NCI-H69 (cell line): ENCODE measurements at regions not wholly inside any gene's neighbourhood (a gene's known extent, or its start where the extent isn't known, plus 50 kb on each side); places are given as distances from the start of the nearest gene placed in this dataset.
"Not testable (repeated sequence)": the region's sequence is repeated elsewhere in the genome, so short reads cannot be mapped to it uniquely, and the experiment has no call there.

Experiments
- DNase-seq: peaks from one replicate; lab custom pipeline; 2025; lab: John Stamatoyannopoulos, UW

DNA sequence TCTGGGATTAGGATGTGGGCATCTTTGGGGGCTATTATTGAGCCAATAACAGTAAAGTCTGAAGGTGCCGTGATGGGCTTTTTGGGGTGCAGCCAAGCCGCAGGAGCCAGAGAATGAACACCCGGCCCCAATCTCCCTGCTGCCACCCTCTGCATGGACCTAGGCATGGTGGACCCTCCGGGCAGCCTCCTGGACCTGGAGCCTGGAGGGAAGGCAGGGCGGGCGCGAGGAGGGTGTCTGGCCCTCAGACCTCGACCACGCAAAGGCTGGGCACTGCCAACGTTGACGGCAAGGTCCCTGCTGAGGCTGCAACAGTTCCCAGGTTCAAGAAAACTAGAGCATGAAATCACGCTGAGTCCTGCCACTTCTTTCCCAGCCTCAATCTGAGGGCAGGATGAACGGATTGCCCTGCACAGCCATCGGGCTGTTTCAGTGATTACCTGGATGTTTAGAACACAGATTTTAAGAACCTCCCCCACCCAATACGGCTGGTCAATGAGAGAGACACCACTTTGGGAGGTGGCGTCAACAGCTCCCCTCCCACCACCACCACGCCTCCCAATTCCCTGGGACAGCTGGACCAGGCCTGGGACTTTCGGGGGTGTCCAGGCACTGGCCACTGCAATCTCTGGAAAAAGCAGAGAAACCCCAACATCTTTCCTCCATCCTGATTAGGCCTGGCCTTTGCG lies 147.4 kb downstream of the NPIPB11 start:
- DNase-seq = not testable (repeated sequence)

DNA sequence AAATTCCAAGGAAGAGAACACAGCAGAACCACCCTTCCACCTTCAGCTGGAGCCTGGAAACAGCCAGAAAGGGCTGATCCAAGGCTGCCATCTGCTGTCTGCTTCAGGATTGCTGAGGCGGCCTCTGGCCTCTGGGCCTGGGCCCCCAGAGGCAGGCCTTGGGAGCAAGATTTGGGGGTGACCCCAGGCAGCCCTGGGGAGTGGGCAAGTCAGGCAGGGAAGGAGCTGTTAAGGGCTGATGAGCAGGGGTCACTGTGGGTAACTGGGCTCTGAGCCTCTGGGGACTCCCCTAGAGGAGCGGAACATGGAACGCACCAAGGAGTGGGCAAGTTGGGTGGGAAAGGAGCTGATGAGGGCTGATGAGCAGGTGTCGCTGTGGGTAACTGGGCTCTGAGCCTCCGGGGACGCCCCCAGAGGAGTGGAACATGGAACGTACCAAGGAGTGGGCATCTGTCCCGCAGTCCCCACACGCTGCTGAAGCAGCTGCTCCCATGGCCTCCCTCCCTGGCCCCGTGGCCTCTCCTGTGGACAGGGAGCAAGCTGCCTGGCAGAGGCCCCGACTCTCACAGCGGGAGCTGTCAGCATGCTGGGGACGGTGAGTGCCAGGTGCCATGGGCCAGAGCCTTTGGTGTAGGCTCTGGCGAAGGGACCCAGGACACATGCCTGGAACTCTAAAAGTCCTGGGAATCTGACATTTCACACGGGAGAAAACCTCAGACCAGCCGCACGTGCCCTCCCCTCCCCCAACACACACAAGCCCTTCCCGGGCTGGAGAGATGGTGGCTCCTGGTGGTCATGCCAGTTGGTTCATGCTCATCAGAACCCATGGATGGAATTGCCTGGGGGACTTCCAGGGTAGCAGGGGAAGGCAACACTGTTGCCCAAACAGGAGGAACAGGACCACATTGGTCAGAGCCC lies 148.8 kb downstream of the NPIPB11 start:
- DNase-seq = not testable (repeated sequence)

DNA sequence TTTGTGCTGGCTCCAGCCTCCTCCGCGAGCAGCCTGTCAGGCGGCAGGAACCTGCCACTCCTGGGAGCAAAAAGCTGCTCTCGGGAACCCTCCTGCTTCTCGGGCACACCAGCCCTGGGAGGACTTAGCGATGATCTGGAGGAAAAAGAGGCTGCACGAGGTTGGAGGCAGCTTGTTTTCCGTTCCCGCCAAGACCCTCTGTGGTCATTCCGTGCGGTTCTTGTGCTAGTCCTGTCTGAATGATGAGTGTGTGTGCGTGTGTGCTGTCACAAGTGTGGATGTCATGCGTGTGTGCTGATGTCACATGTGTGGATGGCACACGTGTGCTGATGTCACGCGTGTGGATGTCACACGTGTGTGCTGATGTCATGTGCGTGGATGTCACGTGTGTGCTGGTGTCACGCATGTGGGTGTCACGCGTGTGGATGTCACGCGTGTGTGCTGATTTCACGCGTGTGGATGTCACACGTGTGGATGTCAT lies 150.0 kb downstream of the NPIPB11 start:
- no peak for DNase-seq

DNA sequence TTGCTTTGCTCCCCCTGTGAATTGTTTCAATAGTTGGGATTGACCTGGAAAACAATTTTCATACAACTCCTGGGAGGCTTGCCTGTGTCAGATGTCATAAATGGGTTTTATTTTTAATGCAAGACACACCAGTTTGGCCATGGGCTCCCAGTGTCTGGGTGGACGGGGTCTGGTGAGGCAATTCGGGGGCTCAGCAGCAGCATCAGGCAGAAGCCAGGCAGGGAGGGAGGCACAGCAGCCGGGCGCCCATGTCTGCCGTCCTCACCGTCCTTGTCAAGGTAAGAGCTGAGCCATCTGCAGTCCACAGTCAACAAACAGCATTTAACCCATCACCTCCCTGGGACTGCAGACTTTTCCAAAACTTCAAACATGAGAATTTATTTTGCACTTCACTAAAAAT lies 150.6 kb downstream of the NPIPB11 start:
- not testable (repeated sequence) for DNase-seq

DNA sequence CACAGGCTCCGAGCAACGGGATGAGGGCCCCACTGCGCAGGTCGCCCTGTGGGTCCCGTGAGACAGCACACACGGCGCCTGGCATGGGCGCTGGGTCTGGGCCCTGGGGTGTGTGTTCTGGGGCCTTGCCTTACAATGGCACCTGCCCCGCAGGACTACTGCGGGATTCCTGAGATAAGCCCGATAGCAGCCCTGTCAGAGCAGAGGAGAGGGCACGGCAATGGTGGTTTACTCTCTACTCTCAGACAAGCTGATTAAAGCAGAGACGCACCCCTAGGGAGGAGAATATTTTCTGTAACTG lies 151.1 kb downstream of the NPIPB11 start:
- DNase-seq = not testable (repeated sequence)

DNA sequence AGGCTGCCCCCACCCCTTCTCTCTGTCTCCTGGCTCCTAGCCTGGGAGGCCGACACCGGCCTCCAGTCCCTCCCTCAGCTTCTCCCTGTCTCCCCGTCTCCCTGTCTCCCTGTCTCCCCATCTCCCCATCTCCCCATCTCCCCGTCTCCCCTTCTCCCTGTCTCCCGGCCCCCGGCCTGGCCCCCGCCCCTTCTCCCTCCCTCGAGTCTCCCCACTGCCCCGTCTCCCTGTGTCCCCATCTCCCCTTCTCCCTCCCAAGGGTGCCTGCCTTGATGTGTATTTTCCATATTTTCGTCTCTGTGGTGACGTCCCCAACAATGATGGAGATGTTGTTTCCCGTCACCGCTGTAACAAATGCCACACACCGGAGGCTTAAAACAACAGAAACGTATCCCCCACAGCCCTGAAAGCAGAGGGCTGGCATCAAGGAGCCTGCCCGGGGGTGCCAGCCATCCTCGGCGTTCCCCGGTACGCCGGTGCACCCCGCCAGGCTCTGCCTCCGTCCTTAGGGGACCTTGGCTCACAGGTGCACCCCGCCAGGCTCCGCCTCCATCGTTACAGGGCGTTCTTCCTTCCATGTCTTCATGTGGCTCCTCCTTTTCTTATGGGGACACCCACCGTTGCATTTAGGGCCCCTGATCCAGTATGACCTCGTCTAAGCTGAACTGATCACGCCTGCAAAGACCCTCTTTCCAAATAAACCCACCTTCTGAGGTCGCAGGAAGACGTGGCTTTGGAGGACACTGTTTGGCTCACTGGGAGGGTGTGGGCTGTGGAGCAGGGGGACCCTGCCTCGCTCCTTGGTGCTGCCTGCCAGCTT lies 151.6 kb downstream of the NPIPB11 start:
- DNase-seq = no peak

DNA sequence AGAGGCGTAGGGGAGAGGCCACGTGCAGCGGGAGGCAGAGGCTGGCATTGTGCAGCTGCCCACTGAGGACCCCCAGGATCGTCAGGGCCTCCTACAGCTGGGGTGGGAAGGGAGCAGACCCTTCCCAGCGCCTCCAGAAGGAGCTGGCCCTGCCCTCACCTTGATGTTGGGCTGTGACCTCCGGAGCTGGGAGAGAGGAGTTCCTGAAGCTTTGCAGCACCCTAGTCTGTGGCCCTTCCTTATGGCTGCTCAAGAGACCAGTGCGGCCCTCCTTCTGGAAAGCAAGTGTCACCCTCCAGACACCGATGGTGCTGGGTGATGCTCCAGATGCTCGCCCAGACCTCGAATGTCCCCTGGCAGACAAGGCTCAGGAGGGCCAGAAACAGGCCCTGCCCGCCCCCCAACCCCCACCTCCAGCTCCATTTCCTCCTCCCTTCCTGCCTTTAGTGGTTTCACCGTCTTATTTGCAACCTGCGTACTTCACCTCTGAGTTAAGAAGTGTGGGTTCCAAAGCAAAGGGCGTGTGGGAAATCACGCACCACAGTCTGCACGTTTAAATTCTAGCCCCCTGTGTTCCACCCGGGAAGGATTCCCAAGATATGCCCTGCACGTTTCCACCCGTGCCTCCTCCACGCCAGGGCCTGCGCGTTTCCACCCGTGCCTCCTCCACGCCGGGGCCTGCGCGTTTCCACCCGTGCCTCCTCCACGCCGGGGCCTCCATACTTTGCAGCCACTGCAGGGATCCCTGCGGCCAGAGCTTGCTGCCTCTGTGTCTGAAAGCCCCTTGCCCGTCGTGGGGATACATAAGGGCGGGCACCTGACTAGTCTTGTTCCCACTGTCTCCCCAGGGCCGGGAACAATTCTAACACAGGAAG lies 152.6 kb downstream of the NPIPB11 start:
- DNase-seq = not testable (repeated sequence)

DNA sequence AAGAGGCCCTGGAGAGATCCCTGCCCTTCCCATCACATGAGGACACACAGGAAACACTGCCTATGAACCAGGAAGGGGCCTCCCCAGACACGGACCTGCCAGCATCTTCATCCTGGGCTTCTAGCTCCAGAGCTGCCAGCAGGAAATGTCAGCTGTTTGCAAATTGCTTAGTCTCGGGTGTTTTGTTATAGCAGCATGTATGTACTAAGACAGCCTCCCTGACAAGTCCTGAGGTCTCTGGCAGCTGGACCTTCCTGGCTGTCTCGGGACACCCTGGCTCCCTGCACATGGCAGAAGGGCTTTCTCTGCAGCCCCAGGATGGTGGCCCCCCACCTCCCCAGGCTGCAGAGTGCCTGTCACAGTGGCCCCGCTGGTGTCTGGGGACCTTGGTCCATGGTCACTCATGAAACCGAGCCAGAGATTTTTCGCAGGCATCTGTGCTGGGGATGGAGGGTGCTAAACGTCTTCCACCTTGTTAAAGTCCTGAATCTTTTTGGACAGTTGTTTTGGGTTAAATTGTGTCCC lies 153.4 kb downstream of the NPIPB11 start:
- not testable (repeated sequence) for DNase-seq

DNA sequence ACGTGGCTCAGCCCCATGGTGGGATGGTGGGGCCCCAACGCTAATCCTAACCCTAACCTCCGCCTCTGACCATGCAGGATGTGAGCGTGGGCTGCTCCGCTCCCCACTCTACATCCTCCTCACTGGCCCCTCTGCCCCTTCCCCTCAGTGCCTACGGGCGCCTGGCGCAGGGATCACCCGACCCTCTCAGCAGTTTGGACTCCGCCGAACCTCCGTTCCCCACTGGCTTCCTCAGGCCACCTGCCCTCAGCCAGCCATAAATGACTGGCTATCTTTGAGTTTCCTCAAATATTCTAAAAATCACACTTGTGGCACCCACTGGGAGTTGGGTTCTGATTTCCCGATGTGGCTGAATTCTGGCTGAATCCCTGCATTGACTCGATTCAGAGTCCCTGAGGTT lies 154.2 kb downstream of the NPIPB11 start:
- not testable (repeated sequence) for DNase-seq

DNA sequence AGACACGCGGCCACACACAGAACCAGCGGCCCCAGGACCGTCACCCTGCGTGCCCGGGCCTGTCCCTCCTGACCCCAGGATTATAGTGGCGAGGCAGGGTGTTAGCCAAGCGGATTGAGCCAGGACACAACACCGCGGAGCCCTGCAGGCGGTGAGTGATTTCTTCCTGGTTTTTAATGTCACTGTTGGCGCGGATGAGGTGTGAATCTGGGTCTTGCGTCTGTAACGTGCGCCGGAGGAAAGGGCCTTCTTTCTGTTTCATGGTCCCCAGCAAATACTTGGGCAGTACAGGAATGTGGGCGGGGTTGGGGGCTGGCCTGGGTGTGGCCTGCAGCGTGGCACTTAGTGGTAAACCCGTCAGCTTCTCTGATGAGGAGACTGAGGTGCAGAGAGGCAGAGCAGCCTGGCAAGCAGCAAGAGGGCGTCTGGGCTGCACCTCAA lies 154.9 kb downstream of the NPIPB11 start:
- not testable (repeated sequence) for DNase-seq

DNA sequence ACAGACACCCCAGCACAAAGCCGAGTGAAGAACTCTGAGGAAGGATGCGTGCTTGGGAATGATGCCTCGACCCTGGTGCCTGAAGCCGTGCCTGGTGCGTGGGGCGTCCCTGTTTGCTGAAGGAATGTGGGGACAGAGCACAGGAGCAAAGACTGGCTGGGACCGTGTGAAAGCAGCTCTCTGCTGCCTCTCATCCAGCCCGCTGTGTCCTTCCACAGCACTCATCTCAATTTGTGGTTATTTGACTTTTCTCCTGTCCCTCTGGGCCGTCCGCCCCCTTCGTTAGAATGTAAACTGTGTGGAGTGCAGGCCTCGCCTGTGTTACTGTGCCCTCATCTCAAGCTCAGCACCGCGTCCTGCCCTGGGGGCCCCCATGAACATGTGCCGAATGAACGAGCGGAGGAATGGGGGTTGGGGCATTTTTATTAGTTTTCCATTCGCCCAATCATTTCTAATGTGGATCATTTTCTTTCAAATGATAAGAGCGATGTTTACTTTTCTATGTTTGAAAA lies 155.5 kb downstream of the NPIPB11 start:
- not testable (repeated sequence) for DNase-seq

DNA sequence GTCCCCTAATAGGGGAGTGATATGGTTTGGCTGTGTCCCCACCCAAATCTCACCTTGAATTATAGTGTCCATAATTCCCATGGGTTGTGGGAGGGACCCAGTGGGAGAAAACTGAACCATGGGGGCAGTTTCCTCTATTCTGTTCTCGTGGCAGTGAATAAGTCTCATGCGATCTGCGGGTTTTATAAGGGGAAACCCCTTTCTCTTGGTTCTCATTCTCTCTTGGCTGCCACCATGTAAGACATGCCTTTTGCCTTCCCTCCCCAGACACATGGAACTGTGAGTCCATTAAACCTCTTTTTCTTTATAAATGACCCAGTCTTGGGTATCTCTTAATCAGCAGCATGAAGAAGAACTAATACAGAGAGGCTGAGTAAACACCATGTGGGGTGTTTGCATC lies 156.0 kb downstream of the NPIPB11 start:
- DNase-seq = not testable (repeated sequence)

DNA sequence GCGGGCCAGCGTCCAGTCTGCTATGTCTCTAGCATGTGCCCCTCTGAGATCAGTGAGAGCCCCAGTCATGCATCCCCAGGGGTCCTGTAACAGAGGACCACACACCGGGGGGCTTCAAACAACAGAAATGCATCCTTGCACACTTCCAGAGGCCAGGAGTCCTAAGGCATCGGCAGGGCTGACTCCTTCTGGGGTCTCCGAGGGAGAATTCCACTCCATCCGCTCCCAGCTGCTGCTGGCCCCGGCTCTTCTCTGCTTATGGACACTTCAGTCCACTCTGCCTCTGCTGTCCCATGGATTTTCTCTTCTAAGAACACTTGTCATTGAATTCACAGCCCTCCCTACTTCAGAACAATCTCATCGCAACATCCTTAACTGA lies 157.6 kb downstream of the NPIPB11 start:
- DNase-seq = not testable (repeated sequence)

DNA sequence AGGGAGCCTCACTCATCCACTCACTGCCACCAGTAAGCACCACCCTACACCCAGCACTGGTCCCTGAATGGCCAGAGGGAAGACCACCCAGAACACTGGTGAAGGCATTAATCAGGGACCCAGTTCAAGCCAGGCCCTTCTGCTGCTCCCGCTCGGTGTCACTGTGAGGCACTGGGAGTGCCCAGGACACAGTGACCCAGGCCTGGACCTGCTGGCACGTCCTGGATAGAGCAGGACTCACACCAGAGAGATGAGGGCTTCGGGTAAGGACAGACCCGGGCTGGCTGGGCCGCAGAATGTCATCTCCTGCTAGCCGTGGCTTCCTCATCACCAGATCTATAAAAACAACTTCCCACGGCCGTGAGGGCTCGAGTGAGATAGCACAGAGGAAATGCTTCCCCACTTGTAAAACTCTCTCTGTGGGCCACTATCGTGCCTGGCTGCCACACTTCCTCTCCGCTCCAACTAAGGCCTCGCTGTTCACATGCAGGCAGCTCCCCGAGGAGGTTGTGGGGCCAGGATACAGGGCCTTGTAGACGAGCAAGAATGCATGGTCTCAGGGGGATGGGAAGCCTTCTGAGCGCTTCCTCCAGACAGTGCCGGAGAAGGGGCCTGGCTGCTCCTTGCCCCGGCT lies 158.1 kb downstream of the NPIPB11 start:
- not testable (repeated sequence) for DNase-seq

DNA sequence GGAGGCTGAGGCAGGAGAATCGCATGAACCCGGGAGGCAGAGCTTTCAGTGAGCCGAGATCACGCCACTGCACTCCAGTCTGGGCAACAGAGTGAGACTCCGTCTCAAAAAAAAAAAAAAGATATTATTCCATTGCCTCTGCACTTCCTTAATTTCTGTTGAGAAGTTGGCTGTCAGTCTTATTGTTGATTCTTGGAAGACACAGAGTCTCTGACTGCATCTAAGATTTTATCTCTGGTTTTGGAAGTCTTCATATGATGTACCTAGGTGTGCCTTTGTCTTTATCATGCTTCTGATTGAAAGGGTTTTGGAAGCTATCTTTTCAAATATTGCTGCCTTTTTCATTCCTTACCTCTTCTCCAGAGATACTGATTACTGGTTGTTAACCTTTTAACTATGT lies 160.4 kb downstream of the NPIPB11 start:
- DNase-seq = not testable (repeated sequence)

DNA sequence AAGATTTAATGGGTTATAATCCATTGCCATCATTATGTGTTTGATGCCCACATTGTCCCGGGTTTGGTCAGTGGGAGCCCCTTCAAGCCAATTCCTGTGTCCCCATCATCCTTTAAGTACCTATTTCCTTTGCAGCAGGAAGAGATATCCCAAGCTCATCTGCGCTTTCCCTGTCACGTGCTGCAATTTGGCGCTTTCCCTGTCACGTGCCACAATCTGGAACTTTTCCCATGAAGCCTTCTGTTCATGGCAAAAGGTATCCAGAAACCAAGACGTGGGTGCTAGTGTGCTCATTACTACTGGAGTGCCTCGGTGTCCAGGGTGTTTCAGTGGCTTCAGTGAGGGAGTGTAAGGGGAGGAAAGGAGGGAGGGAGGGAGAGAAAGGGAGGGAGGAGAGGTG lies 168.5 kb downstream of the NPIPB11 start:
- no peak for DNase-seq

DNA sequence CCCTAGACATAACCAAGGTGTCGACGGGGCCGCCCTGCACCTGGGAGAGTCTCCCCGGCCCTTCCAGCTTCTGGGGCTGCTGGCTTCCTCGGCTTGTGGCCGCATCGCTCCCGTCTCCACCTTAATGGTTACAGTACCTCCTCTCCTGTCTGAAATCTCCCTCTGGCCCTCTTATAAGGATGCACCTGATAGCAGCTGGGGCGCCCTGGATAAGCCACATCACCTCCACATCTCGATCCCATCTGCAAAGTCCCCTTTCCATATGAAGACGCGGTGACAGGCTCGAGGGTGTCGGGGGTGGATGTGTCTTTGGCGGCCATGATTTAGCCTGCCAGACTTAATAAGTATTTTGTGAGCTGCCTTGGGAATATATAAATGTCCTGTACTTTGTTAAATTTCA lies 169.0 kb downstream of the NPIPB11 start:
- DNase-seq = not testable (repeated sequence)

DNA sequence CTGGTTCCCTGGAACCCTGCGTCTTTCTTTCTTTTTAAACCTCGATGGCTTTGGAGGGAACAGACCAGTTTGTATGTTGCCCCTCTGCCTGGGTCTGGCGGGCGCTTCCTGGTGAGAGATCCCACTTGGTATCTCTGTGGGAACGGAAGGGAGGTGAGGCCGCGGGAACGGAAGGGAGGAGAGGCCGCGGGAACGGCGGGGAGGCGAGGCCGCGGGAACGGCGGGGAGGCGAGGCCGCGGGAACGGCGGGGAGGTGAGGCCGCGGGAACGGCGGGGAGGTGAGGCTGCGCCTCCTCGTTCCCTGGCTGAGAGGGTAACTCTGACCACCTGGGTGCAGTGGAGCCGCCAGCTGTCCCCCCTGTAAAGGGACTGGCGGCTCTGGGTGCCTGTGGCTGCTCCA lies 169.5 kb downstream of the NPIPB11 start:
- DNase-seq = not testable (repeated sequence)

DNA sequence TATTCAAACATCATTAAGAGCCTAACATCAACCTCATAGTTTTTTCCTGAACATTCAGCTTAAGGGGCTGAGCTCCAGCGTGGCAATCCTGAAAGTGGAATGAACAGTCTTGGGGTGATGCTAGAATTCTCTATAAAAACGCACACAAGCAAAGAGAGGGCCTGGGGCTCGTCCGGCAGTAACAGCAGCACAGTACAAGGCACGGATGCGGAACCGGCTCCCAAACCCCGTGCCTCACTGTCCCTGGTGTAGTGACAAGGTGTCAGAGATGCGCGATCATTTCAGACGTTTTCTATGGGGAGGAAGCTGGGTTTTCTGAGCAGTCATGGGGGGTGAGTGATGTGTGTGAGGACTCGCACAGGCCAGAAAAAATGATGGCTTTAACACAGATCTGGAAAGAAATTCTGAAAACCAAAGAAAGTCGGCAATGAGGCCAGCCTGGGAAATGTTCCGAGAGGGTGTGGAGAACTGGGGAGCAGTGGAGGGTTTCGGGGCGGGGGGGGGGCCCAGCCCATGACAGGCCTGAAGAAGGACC lies 170.6 kb downstream of the NPIPB11 start:
- DNase-seq = not testable (repeated sequence)
